ENCODE measurements at regions not wholly inside any gene's neighbourhood (a gene's known extent, or its start where the extent isn't known, plus 50 kb on each side); places are given as distances from the start of the nearest gene placed in this dataset.

DNA sequence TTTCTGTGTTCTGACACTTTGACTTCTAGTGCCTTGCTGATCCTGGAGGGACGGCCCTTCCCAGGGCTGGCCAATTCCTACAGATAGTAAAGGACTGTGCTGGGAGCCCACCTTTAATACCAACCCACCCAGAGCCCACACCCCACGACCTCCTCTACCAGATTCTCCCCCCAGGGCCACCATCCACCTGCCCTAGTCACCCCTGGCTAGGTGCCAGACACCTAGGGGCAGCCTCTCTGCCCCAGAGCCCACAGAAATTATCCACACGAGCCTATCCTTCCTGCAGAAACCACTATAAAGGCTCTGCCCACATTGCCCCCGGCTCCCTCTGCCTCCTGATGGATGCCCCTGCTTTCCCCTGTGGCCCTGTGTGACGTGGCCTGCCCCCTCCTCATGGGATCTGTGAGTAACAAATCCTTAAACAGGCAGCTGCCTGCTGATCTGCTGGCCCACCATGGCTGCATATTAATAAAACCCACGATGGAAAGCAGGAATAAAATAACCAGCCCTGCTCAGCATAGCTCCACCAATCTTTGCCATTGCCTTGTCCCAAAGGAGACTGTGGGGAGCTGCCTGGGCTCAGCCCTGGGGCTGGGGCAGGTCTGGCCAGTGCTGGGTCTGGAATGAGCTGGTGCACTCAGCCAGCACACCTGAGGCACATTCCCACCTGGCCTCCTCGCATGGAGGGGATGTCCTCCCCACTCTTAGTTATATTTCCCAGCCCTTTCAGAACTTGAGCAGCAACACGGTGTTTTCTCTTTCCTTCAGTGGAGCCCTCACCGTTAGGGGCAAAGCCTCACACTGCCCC lies 488.5 kb downstream of the NPHP4 start:
- no peak overlapping the region for H3K4me3 ChIP-seq (ENCODE audit: low read depth, low read length)
- no peak for DNase-seq (ENCODE audit: low read depth)
- TF ChIP-seq CTCF (IDR thresholded peaks at IDR 0.05; ENCODE audit: insufficient read depth, low read depth, low read length, missing control alignments): no peak

DNA sequence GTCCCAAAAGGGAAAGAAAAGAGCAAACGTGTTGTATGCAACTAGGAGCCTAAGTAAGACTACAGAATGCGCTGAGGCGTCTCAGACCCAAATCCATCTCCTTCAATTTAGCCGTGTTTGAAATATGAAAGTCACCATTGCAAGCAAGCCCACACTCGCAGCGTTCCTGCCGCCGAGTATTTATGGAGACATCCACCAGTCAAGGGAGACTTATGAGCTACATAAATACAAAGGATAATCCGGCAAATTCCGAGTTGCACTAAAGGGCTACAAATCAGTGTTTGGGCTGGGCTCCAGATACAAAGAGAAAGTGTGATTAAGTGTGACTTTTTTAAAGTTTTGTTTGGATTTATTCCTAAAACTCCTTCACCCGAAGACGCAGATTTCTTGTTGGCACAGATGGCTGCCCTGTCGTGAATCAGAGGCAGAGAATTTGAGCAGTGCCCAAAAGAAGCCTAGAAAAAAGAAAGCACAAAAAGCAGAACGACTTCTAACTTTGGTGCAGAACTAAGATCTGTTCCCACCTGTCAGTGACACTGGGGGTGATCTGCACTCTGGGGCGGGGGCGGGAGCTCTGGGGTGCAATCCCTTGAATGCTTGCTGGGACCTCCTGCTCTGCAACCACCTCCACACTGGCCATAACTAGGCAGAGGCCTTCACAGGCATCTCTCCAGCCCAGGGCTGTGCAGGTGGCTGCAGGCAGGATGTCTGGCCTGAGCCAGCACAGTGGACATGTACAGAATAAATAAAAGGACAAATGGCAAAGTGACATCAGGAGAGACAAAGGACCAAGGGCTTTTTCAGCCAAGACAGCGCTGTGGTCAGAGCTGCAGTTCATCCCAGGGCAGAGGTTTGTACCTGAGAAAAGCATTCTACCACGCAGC lies 489.7 kb downstream of the NPHP4 start:
- DNase-seq (ENCODE audit: low read depth): no peak
- no peak overlapping the region for H3K4me3 ChIP-seq (ENCODE audit: low read depth, low read length)
- no peak for TF ChIP-seq CTCF (IDR thresholded peaks at IDR 0.05; ENCODE audit: insufficient read depth, low read depth, low read length, missing control alignments)

GRCh38 chr1:5501206-5501930 lies 490.9 kb downstream of the NPHP4 start:
- TF ChIP-seq CTCF (IDR thresholded peaks at IDR 0.05; ENCODE audit: insufficient read depth, low read depth, low read length, missing control alignments): no peak
- DNase-seq (ENCODE audit: low read depth): no peak
- no peak overlapping the region for H3K4me3 ChIP-seq (ENCODE audit: low read depth, low read length)

DNA sequence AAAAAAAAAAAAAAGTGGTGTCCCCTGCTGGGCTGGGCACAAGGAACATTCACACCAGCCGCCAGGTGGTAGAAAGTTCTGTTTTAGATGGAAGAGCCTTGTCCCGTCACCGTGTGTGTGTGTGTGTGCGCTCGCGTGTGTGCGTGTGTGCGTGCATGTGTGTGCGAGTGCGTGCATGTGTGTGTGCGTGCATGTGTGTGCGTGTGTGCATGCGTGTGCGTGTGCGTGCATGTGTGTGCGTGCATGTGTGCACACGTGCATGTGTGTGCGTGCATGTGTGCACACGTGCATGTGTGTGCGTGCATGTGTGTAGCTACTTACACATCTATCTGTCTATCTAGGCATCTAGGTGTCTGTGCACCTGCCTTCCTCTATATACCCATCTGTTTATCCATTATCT lies 491.7 kb downstream of the NPHP4 start:
- no peak for TF ChIP-seq CTCF (IDR thresholded peaks at IDR 0.05; ENCODE audit: insufficient read depth, low read depth, low read length, missing control alignments)
- DNase-seq (ENCODE audit: low read depth): no peak
- H3K4me3 ChIP-seq (ENCODE audit: low read depth, low read length): no peak overlapping the region

- no peak for DNase-seq (ENCODE audit: low read depth)
- no peak overlapping the region for H3K4me3 ChIP-seq (ENCODE audit: low read depth, low read length)
- no peak for TF ChIP-seq CTCF (IDR thresholded peaks at IDR 0.05; ENCODE audit: insufficient read depth, low read depth, low read length, missing control alignments)
These were observed 494.7 kb downstream of the NPHP4 start for GRCh38 chr1:5497503-5497902.

- no peak overlapping the region for H3K4me3 ChIP-seq (ENCODE audit: low read depth, low read length)
- TF ChIP-seq CTCF (IDR thresholded peaks at IDR 0.05; ENCODE audit: insufficient read depth, low read depth, low read length, missing control alignments): no peak
- no peak for DNase-seq (ENCODE audit: low read depth)
These were observed 496.4 kb downstream of the NPHP4 start for GRCh38 chr1:5495596-5496410.

Measured in GM12865 (cell line).